HUES48 (cell line): ENCODE measurements at regions not wholly inside any gene's neighbourhood (a gene's known extent, or its start where the extent isn't known, plus 50 kb on each side); places are given as distances from the start of the nearest gene placed in this dataset.

Source experiments
- H3K27ac ChIP-seq: one replicate; pipeline ENCODE4 v1.7.0; 2013; ENCODE audit warnings: low read depth, low read length, inconsistent platforms
- H3K27me3 ChIP-seq: 2 replicates; pipeline ENCODE4 v1.6.1; 2013; ENCODE audit warnings: mild to moderate bottlenecking, low read length; ENCODE audit not compliant: control insufficient read depth, insufficient read depth
- H3K36me3 ChIP-seq: 2 replicates; pipeline ENCODE4 v1.6.1; 2013; ENCODE audit warnings: low read length; ENCODE audit not compliant: control insufficient read depth, insufficient read depth
- H3K4me1 ChIP-seq: 2 replicates; pipeline ENCODE4 v1.6.1; 2013; ENCODE audit warnings: mild to moderate bottlenecking, low read length; ENCODE audit not compliant: control insufficient read depth, insufficient read depth
- H3K4me3 ChIP-seq: 2 replicates; pipeline ENCODE4 v1.5.1; 2013; ENCODE audit warnings: mild to moderate bottlenecking, low read depth, low read length
- H3K9ac ChIP-seq: 2 replicates; pipeline ENCODE4 v1.6.1; 2013; ENCODE audit warnings: mild to moderate bottlenecking, low read depth, low read length, moderate library complexity
- H3K9me3 ChIP-seq: 2 replicates; pipeline ENCODE4 v1.6.1; 2013; ENCODE audit warnings: low read length; ENCODE audit not compliant: control insufficient read depth, insufficient read depth

DNA sequence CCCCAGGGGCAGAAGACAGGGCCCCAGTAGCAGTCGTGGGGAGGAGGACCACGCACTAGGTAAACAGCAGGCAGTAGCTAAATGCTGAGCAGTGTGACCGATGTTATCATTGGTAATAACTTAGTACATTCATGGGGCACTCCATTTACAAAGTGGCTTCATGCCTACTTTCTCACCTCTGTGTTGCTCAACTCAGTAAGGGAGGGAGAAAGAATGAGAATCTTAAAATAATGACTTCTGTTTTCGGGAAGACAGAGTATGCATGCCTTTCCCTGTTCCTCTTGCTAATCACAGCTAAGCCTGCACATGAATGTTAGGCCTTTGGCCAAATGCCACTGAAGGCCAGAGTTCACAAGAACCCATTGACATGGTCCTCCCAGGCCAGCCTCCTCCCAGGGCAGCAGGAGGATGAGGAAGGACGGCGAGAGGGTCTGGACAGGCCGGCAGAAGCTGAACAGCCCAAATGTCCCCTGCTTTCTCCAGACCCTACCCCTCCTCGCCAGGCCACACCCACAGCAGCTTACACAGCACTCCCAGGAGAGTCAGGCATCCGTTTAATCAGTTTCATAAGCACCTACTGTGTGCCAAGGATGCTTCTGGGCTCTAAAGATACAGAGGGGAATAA is 183.4 kb downstream of the ANKRD60 start:
- H3K27ac ChIP-seq, result no peak overlapping the region
- H3K4me3 ChIP-seq, result no peak overlapping the region
- no peaks in the 10 kb centered on the region for H3K27me3 ChIP-seq
- peaks cover 17% of the 10 kb centered on the region for H3K4me1 ChIP-seq
- H3K9ac ChIP-seq, result no peak overlapping the region
- no peaks in the 10 kb centered on the region for H3K36me3 ChIP-seq
- no peaks in the 10 kb centered on the region for H3K9me3 ChIP-seq

DNA sequence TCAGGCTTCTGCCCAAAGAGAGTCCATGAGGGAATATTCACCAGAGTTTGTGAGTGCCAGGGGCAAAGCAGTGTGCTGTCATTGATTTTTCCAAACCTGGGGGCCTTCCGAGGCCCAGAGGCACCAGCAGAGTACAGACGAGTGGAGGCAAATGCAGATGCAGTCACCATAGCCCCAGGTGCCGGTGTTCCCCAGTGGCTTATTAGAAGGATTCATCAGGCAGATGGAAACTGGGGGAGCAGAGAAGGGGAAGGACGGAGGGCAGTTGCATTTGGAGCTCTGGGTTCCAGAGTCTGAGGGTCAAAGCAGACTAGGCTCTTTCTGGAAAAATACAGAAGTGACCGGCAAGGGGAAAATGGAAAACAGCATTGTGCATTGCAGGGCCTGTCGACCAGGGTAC is 184.2 kb downstream of the ANKRD60 start:
- Histone ChIP-seq H3K9ac (no peak overlapping the region), H3K27ac (no peak overlapping the region), H3K4me3 (no peak overlapping the region), H3K9me3 (no peaks in the 10 kb centered on the region), H3K4me1 (peaks cover 17% of the 10 kb centered on the region), H3K36me3 (no peaks in the 10 kb centered on the region), H3K27me3 (no peaks in the 10 kb centered on the region)

DNA sequence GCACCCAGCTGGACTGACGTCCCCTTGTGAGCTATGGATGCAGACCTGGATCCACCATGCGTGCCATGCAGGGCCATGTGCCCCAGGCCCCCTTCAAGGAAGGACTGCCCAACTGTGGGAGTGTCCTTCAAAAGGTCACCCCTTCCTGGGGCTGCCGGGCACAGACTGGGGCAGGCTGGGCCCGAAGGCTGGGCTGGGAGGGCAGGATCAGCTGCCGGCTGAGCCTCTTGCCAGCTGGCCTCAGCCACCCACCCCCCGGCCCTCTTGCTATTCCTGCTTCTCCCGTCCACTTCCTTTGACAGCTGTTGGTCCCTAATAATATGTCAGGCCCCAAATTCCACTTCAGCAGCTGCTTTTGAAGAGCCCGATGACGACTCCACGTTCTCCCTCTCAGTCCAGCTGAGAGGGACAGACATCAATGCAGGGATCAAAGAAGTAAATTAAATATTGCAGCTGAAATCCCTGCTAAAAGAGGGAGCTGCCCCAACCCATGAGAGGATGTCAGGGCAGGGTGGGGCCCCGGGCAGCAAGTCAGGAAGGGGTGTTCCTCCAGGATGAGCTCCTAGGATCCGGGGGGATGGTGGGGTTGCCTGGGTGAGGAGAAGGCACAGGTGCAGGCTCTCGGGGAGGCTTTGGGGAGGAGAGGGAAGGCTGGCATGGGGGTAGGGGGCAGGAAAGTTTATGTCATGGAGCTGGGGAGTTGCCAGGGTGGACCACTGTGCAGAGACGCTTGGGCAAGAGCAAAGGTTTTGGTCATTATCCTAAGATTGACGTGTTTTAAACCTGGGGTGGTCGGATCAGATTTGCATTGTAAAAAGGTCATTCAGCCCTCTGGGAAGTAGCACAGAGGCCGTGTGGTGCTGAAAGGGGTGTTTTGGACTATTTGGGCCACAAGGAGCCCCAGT is 185.0 kb downstream of the ANKRD60 start:
- H3K9me3 ChIP-seq, result no peaks in the 10 kb centered on the region
- no peak overlapping the region for H3K4me3 ChIP-seq
- no peak overlapping the region for H3K9ac ChIP-seq
- H3K36me3 ChIP-seq, result no peaks in the 10 kb centered on the region
- no peaks in the 10 kb centered on the region for H3K27me3 ChIP-seq
- H3K27ac ChIP-seq, result no peak overlapping the region
- peaks cover 17% of the 10 kb centered on the region for H3K4me1 ChIP-seq

DNA sequence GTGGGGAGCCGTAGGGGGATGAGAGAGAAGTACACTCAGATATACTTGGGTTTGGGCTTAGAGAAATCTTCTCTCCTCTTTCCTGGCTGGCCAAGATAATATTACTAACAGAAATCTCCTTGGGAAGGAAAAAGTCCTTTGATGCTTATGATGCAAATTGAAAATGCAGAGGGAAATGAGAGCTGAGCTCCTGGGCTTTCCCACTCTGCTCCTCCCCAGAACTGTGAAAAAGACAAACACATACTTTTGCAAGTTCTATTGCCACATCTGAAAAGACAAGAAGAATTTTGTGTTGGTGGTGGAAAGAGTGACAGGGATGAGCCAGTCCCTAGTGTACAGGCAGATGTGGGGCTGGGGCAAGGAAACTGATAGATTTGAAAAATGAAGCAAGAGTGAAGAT is 185.9 kb downstream of the ANKRD60 start:
- Histone ChIP-seq H3K4me1 (peaks cover 17% of the 10 kb centered on the region), H3K9me3 (no peaks in the 10 kb centered on the region), H3K36me3 (no peaks in the 10 kb centered on the region), H3K27me3 (no peaks in the 10 kb centered on the region), H3K9ac (no peak overlapping the region), H3K4me3 (no peak overlapping the region), H3K27ac (no peak overlapping the region)

DNA sequence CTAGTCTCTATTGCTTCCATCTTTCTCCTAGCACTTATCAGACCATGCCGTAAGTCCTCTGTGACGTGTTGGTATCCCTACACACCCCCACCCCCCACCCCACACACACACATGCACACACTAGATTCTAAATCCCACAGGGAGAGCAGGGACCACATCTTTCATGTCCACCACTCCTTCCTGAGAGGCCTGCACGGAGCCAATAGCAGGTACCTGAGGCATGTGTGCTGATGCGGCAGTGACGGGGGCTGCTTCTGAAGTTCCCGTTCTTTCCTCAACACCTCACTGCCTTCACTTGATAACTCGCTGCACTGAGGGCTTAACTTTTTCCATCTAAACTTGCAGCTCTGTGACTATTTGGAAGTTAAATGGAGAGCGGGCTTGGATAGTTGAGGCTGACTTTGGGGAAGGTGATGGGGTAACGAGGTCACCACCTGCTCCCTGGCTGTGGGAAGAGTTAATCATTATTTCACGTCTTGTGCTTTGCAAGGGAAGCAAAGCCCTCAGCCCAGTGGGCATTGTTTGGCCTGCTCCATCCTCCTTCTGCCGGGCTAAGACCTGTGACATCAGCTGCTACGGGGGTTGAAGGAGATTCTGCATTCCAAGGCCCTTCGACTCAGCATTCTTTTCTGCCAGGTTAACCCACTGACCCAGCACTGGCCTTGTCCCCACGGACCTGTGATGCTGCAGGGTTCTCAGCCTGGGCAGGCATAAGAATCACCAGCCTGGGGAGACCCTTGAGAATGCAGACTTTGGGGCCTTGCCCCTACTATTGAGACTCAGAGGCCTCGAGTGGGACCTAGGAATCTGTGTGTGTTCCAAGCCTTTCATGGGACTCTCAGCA is 187.8 kb downstream of the ANKRD60 start:
- no peak overlapping the region for H3K27ac ChIP-seq
- no peaks in the 10 kb centered on the region for H3K9me3 ChIP-seq
- peaks cover 12% of the 10 kb centered on the region for H3K4me1 ChIP-seq
- H3K4me3 ChIP-seq, result no peak overlapping the region
- H3K36me3 ChIP-seq, result no peaks in the 10 kb centered on the region
- H3K27me3 ChIP-seq, result no peaks in the 10 kb centered on the region
- no peak overlapping the region for H3K9ac ChIP-seq

DNA sequence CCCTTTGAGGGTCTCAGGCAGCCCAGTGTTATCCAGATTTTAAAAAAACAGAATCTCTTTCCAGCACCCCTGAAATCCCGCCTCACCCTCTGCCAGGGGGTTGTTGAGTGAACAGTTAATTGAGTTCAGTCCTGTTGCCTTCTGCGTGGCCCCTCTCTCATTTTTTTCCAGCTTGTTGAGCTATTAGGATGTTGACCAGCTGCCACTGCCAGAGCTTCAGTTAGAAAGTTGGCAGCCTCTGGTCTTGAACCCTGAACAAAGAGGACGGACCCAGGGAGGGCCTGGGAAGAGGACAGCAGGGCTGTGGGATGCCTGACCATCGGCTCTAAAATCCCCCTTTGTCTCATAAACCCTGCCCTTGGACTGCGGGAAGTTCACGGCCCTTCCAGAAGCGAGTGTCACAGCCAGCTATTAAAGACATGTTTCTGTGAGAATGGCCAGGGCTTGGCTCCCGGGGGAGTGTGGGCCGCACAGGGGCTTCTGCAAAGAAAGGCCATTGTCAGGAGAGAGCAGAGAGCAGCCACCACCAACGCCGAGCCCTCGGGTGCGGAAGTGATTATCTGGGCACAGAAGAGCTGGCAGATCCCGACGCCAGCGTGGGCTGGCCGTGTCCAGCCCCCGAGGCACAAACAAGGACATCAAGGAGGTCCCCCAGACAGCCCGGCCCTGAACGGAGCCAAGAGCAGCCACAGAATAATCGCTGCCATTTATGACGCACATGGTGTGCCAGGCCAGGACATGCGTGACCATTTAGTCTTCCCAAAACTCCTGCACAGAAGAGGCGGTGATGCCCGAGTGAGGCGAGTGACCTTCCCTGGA is 189.0 kb downstream of the ANKRD60 start:
- H3K27ac ChIP-seq, result no peak overlapping the region
- H3K27me3 ChIP-seq, result no peaks in the 10 kb centered on the region
- H3K4me3 ChIP-seq, result no peak overlapping the region
- H3K9me3 ChIP-seq, result no peaks in the 10 kb centered on the region
- peaks cover 11% of the 10 kb centered on the region for H3K4me1 ChIP-seq
- no peaks in the 10 kb centered on the region for H3K36me3 ChIP-seq
- no peak overlapping the region for H3K9ac ChIP-seq

DNA sequence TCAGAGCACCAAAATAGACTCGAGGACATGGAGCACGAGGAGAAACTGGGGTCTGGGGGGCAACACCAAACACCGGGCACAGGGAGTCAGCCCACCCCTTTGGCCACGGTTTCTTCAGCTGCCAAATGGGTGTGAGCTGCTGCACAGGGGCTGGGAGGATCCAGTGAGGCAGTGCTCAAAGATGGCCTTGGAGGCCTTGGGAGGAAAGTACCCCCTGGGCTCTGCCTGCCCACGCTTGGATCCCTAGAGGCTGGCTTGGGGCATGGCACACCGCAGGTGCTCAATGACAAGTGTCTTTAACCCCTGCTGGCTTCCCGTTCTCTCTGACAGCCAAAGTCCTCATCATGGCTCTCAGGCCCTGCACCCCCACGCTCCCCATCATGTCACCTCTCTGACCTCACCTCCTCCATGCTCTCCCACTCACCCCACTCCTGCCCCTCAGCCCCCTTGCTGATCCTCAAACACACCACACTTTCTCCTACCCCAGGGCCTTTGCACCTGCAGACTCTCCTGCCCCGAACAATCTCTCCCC is 190.3 kb downstream of the ANKRD60 start:
- Histone ChIP-seq H3K9ac (no peak overlapping the region), H3K9me3 (no peaks in the 10 kb centered on the region), H3K4me1 (peaks cover 3% of the 10 kb centered on the region; the same call in 1 of the 2 replicates), H3K27ac (no peak overlapping the region), H3K36me3 (no peaks in the 10 kb centered on the region), H3K27me3 (no peaks in the 10 kb centered on the region), H3K4me3 (no peak overlapping the region)

DNA sequence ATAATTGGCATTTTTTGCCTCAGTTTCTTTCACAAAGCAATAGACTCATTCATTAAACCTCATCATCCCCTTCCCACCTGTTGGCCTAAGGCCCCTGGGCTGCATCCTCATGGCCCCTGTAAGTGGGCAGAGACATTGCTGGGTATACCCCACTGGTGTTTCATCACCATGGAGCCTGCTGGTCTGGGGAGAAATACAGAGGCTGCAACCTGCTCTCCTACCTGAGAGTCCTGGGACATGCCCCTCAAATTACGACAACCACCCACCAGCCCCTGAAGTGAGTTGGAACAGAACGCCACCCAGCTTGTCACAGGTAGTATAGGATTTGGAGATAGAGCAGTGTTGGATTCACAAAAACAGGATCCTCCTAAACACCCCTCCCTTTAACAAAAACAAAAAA is 190.8 kb downstream of the ANKRD60 start:
- no peaks in the 10 kb centered on the region for H3K27me3 ChIP-seq

DNA sequence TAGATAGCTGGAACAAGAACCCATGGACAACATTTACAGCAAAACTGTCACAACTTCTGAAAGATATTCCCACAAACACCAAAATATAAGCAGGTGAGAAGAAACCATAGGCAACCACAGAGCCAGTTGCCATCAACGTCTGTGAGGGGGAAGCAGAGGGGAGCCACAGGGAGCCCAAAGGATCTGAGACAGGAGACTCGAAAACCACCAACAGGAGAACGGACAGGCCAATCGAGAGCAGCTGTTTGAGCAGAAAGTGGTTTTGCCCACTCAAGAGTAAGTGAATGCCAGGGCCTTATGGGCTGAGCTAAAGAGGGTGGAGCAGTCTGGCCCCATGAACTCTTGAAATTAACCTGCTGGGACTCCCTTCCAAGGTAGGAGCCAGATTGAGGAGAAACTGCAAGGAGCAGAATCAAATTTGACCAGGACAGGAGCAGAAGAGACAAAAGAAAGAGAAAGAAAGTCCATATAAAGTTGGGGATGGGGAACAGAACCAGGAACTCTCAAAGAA is 195.4 kb downstream of the ANKRD60 start:
- no peaks in the 10 kb centered on the region for H3K27me3 ChIP-seq
- H3K9ac ChIP-seq, result no peak overlapping the region
- H3K4me1 ChIP-seq, result no peaks in the 10 kb centered on the region
- H3K27ac ChIP-seq, result no peak overlapping the region
- no peaks in the 10 kb centered on the region for H3K9me3 ChIP-seq
- H3K36me3 ChIP-seq, result no peaks in the 10 kb centered on the region
- H3K4me3 ChIP-seq, result no peak overlapping the region

More for the DNA sequence above, 190.8 kb downstream of the ANKRD60 start:
- Histone ChIP-seq H3K36me3 (no peaks in the 10 kb centered on the region), H3K9me3 (no peaks in the 10 kb centered on the region), H3K4me1 (peaks cover 1% of the 10 kb centered on the region; the same call in 1 of the 2 replicates), H3K4me3 (no peak overlapping the region), H3K27ac (no peak overlapping the region), H3K9ac (no peak overlapping the region)

DNA sequence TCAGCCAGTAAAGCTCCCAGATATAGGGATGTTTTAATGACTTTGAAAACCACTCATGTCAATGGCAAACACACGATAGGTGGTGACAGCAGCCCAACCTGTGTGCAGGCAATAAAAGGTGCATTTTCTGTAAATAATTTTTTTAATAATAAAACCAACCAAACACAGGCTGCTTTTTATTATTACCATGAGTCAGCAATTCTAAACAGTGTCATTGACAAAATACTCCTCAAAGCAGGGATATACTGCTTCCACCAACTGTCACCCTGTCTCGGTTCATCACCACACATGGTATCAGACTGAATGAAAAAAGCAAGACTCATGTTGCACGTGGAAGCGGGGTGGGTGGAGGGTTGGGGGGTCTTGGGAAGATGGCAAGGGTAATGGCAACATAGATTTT is 195.9 kb downstream of the ANKRD60 start:
- no peak overlapping the region for H3K9ac ChIP-seq
- H3K9me3 ChIP-seq, result no peaks in the 10 kb centered on the region
- H3K4me1 ChIP-seq, result no peaks in the 10 kb centered on the region
- no peak overlapping the region for H3K27ac ChIP-seq
- no peak overlapping the region for H3K4me3 ChIP-seq
- no peaks in the 10 kb centered on the region for H3K27me3 ChIP-seq
- H3K36me3 ChIP-seq, result no peaks in the 10 kb centered on the region
